GM23338 (cell line): ENCODE measurements at regions not wholly inside any gene's neighbourhood (a gene's known extent, or its start where the extent isn't known, plus 50 kb on each side); places are given as distances from the start of the nearest gene placed in this dataset.

ENCODE experiments used
- ATAC-seq: fragments of 200-7000 bp; cut with Tn5 transposase; 3 replicates; pipeline ENCODE4 v1.9.1; 2020
- DNase-seq: peaks from one replicate; pipeline ENCODE4 v3.0.0-alpha.2; 2015; ENCODE audit warnings: low spot score
- H2AFZ ChIP-seq: fragments of 200-600 bp; sonication (generic); 2 replicates; pipeline ENCODE4 v1.8.0; 2016; ENCODE audit warnings: antibody characterized with exemption, mild to moderate bottlenecking, moderate library complexity
- H3F3A ChIP-seq: fragments of 200-600 bp; sonication (generic); replicated peaks from 2 replicates; pipeline ENCODE4 v1.8.0; 2017; ENCODE audit warnings: antibody characterized with exemption, mixed run types, low read depth
- H3K27ac ChIP-seq: fragments of 200-600 bp; sonication (generic); 2 replicates; pipeline ENCODE4 v1.6.1; 2016; ENCODE audit warnings: low read depth
- H3K27me3 ChIP-seq: fragments of 200-600 bp; sonication (generic); 2 replicates; pipeline ENCODE4 v1.8.0; 2016; ENCODE audit warnings: mild to moderate bottlenecking, mixed run types, moderate library complexity; ENCODE audit not compliant: insufficient read depth
- H3K36me3 ChIP-seq: fragments of 200-600 bp; sonication (generic); 2 replicates; pipeline ENCODE4 v1.8.0; 2016; ENCODE audit warnings: mild to moderate bottlenecking; ENCODE audit not compliant: insufficient read depth
- H3K4me1 ChIP-seq: fragments of 200-600 bp; sonication (generic); 2 replicates; pipeline ENCODE4 v1.8.0; 2016; ENCODE audit warnings: mild to moderate bottlenecking, moderate library complexity; ENCODE audit not compliant: insufficient read depth
- H3K4me2 ChIP-seq: fragments of 200-600 bp; sonication (generic); 2 replicates; pipeline ENCODE4 v1.7.1; 2017; ENCODE audit warnings: mixed run types
- H3K4me3 ChIP-seq: fragments of 200-600 bp; sonication (generic); 2 replicates; pipeline ENCODE4 v1.6.1; 2016; ENCODE audit warnings: mixed run types
- H3K79me2 ChIP-seq: fragments of 200-600 bp; sonication (generic); replicated peaks from 2 replicates; pipeline ENCODE4 v1.8.0; 2017; ENCODE audit warnings: mild to moderate bottlenecking; ENCODE audit not compliant: insufficient read depth
- H3K9me2 ChIP-seq: fragments of 200-600 bp; sonication (generic); 2 replicates; pipeline ENCODE4 v1.8.0; 2017; ENCODE audit not compliant: insufficient read depth
- H4K20me1 ChIP-seq: fragments of 200-600 bp; sonication (generic); replicated peaks from 2 replicates; pipeline ENCODE4 v1.8.0; 2017; ENCODE audit warnings: mild to moderate bottlenecking; ENCODE audit not compliant: insufficient read depth
- H3K27ac Mint-ChIP-seq: 2 replicates; pipeline ENCODE4 v1.8.0; 2020; ENCODE audit warnings: inconsistent platforms, mild to moderate bottlenecking, moderate library complexity, mixed read lengths
- H3K27me3 Mint-ChIP-seq: 3 replicates; pipeline ENCODE4 v1.8.0; 2022; ENCODE audit warnings: low read depth, mild to moderate bottlenecking, moderate library complexity, mixed read lengths, inconsistent platforms; ENCODE audit not compliant: insufficient read depth, poor library complexity
- H3K36me3 Mint-ChIP-seq: 3 replicates; pipeline ENCODE4 v1.8.0; 2021; ENCODE audit warnings: low read depth, mild to moderate bottlenecking, inconsistent platforms, moderate library complexity, mixed read lengths
- H3K4me1 Mint-ChIP-seq: 3 replicates; pipeline ENCODE4 v1.8.0; 2020; ENCODE audit warnings: mild to moderate bottlenecking, inconsistent platforms, mixed read lengths
- H3K4me3 Mint-ChIP-seq: 3 replicates; pipeline ENCODE4 v1.8.0; 2021; ENCODE audit warnings: moderate library complexity, mild to moderate bottlenecking, inconsistent platforms, mixed read lengths
- H3K9me3 Mint-ChIP-seq: 3 replicates; pipeline ENCODE4 v1.8.0; 2020; ENCODE audit warnings: moderate library complexity, mild to moderate bottlenecking, inconsistent platforms, mixed read lengths
- CREB1 ChIP-seq: fragments of 250-450 bp; sonication (Bioruptor Pico); IDR thresholded peaks from 2 replicates; pipeline ENCODE4 v1.5.0; 2020; ENCODE audit warnings: low read depth, mild to moderate bottlenecking, moderate library complexity
- CTCF ChIP-seq, 2 experiments: fragments of 200-600 bp in 1 of 2; sonication (generic) in 1 of 2; conservative IDR thresholded peaks; 2 replicates each; pipeline versions ENCODE4 v1.5.1 to v1.6.1; 2016 to 2017; ENCODE audit warnings: antibody characterized with exemption in 2 of 2, low read depth in 2 of 2, mild to moderate bottlenecking in 2 of 2, moderate library complexity in 1 of 2
- ETS1 ChIP-seq: IDR thresholded peaks from 2 replicates; pipeline ENCODE4 v1.6.1; 2016; ENCODE audit warnings: antibody characterized with exemption
- EZH2 ChIP-seq: fragments of 200-600 bp; sonication (generic); IDR thresholded peaks from one replicate; pipeline ENCODE4 v1.8.0; 2017; ENCODE audit warnings: antibody characterized with exemption, mild to moderate bottlenecking, low read depth; ENCODE audit not compliant: unreplicated experiment
- EZH2phosphoT487 ChIP-seq: fragments of 200-600 bp; sonication (generic); IDR thresholded peaks from one replicate; pipeline ENCODE4 v1.8.1; 2018; ENCODE audit warnings: antibody characterized with exemption; ENCODE audit not compliant: unreplicated experiment
- JUNB ChIP-seq: IDR thresholded peaks from one replicate; pipeline ENCODE4 v1.6.1; 2016; ENCODE audit warnings: antibody characterized with exemption; ENCODE audit not compliant: unreplicated experiment
- NANOG ChIP-seq: IDR thresholded peaks from 2 replicates; pipeline ENCODE4 v1.6.1; 2016; ENCODE audit warnings: antibody characterized with exemption, borderline replicate concordance
- POLR2AphosphoS5 ChIP-seq: IDR thresholded peaks from 2 replicates; pipeline ENCODE4 v1.6.1; 2016; ENCODE audit warnings: antibody characterized with exemption, low read depth
- REST ChIP-seq: IDR thresholded peaks from one replicate; pipeline ENCODE4 v1.6.1; 2018; ENCODE audit warnings: antibody characterized with exemption; ENCODE audit not compliant: unreplicated experiment
- STAT1 ChIP-seq: IDR thresholded peaks from one replicate; pipeline ENCODE4 v1.6.1; 2016; ENCODE audit warnings: antibody characterized with exemption; ENCODE audit not compliant: unreplicated experiment
- ZNF114 ChIP-seq: fragments of 250-450 bp; sonication (Bioruptor Pico); IDR thresholded peaks from 2 replicates; pipeline ENCODE4 v1.5.0; 2020; ENCODE audit warnings: mild to moderate bottlenecking, moderate library complexity
- ZNF331 ChIP-seq: fragments of 250-450 bp; sonication (Bioruptor Pico); IDR thresholded peaks from 2 replicates; pipeline ENCODE4 v1.5.0; 2020; ENCODE audit warnings: low read depth, mild to moderate bottlenecking, moderate library complexity
- ZNF462 ChIP-seq: fragments of 250-450 bp; sonication (Bioruptor Pico); IDR thresholded peaks from 2 replicates; pipeline ENCODE4 v1.5.0; 2020; ENCODE audit warnings: mild to moderate bottlenecking, moderate library complexity

GRCh38 chr12:42791399-42791798 is 201.9 kb upstream of the PRICKLE1 start:
- Mint-ChIP-seq H3K27ac (no peak overlapping the region), H3K4me1 (peaks cover 5% of the 10 kb centered on the region; the same call in 1 of the 3 replicates), H3K36me3 (no peaks in the 10 kb centered on the region), H3K4me3 (no peak overlapping the region), H3K27me3 (peaks cover 2% of the 10 kb centered on the region), H3K9me3 (no peaks in the 10 kb centered on the region)
- H3K36me3 ChIP-seq: no peaks in the 10 kb centered on the region
- no peaks in the 10 kb centered on the region for H3K9me2 ChIP-seq
- H3F3A ChIP-seq: no peaks in the 10 kb centered on the region
- TF ChIP-seq EZH2: no peak
- TF ChIP-seq ZNF114: no peak
- TF ChIP-seq ZNF462: no peak
- TF ChIP-seq POLR2AphosphoS5: no peak
- no peak for TF ChIP-seq ZNF331 (CRISPR knock-in tag)
- no peak for TF ChIP-seq ETS1
- no peak for TF ChIP-seq NANOG
- TF ChIP-seq CTCF (conservative IDR thresholded peaks at IDR 0.05; ENCODE audit: low read depth in 2 of 2): no peak
- TF ChIP-seq EZH2phosphoT487: no peak
- TF ChIP-seq JUNB: no peak
- TF ChIP-seq STAT1: no peak
- no peak for TF ChIP-seq CREB1 (CRISPR knock-in tag)
- no peak for TF ChIP-seq REST
- no peak overlapping the region for H3K4me2 ChIP-seq
- H3K27me3 ChIP-seq: no peaks in the 10 kb centered on the region
- no peak for DNase-seq
- no peaks in the 10 kb centered on the region for H3K79me2 ChIP-seq
- H2AFZ ChIP-seq: no peak overlapping the region
- no peaks in the 10 kb centered on the region for H4K20me1 ChIP-seq
- H3K4me3 ChIP-seq: no peak overlapping the region
- no peak for ATAC-seq
- no peaks in the 10 kb centered on the region for H3K4me1 ChIP-seq
- H3K27ac ChIP-seq: no peak overlapping the region
